Duodenal mucosa (tissue), 2 donors: ENCODE measurements at regions not wholly inside any gene's neighbourhood (a gene's known extent, or its start where the extent isn't known, plus 50 kb on each side); places are given as distances from the start of the nearest gene placed in this dataset.

Experiments used
- H3K27ac ChIP-seq: one replicate; pipeline ENCODE4 v1.7.0; 2013; ENCODE audit warnings: low read depth, low read length
- H3K27me3 ChIP-seq, 2 donors: one replicate each; pipeline ENCODE4 v1.7.0; 2013; ENCODE audit warnings: low read length in 2 of 2, control low read depth in 1 of 2; ENCODE audit not compliant: insufficient read depth in 2 of 2, control insufficient read depth in 1 of 2
- H3K36me3 ChIP-seq, 2 donors: one replicate each; pipeline ENCODE4 v1.7.0; 2013; ENCODE audit warnings: low read length in 2 of 2, control low read depth in 1 of 2; ENCODE audit not compliant: insufficient read depth in 2 of 2, control insufficient read depth in 1 of 2
- H3K4me1 ChIP-seq, 2 donors: one replicate each; pipeline ENCODE4 v1.7.0; 2013; ENCODE audit warnings: low read length in 2 of 2, control low read depth in 1 of 2; ENCODE audit not compliant: insufficient read depth in 2 of 2, control insufficient read depth in 1 of 2
- H3K4me3 ChIP-seq, 2 donors: one replicate each; pipeline ENCODE4 v1.7.0; 2013; ENCODE audit warnings: low read length in 2 of 2, low read depth in 1 of 2
- H3K9ac ChIP-seq, 2 donors: one replicate each; pipeline ENCODE4 v1.7.0; 2013; ENCODE audit warnings: low read length in 2 of 2, low read depth in 1 of 2
- H3K9me3 ChIP-seq, 2 donors: one replicate each; pipeline ENCODE4 v1.7.0; 2013; ENCODE audit warnings: low read length in 2 of 2, control low read depth in 1 of 2; ENCODE audit not compliant: control insufficient read depth in 1 of 2

- H3K4me3 ChIP-seq = no peak overlapping the region
- no peaks in the 10 kb centered on the region for H3K36me3 ChIP-seq
- no peak overlapping the region for H3K27ac ChIP-seq
- H3K9me3 ChIP-seq = no peaks in the 10 kb centered on the region
- no peaks in the 10 kb centered on the region for H3K27me3 ChIP-seq
- H3K4me1 ChIP-seq = no peaks in the 10 kb centered on the region
- H3K9ac ChIP-seq = no peak overlapping the region
Measured at GRCh38 chr2:143828763-143829537, 691.0 kb downstream of the ZEB2 start.

DNA sequence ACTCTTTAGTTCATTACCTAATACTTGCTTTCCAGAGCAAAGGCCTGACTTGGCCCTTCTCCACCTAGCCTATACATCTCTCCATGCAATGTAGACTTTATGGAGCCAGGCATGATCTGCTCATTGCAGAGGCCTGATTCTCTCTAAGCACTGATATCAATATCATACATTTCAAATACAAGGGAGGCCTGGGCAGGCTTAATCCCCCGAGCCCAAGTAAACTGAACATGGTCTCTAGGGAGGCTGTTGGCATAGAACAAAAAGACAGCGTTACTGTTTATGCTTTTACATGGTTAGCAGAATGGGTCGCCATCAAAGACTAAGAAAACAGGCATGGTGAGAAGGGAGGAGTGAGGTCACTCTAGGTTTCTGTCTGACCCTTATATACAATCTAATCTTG lies 695.1 kb downstream of the ZEB2 start:
- no peaks in the 10 kb centered on the region for H3K4me1 ChIP-seq
- H3K4me3 ChIP-seq = no peak overlapping the region
- no peaks in the 10 kb centered on the region for H3K36me3 ChIP-seq
- H3K27me3 ChIP-seq = no peaks in the 10 kb centered on the region
- H3K9ac ChIP-seq = no peak overlapping the region
- no peaks in the 10 kb centered on the region for H3K9me3 ChIP-seq
- H3K27ac ChIP-seq = no peak overlapping the region

GRCh38 chr2:143823876-143824275 lies 694.7 kb downstream of the ARHGAP15 start:
- H3K36me3 ChIP-seq = no peaks in the 10 kb centered on the region
- H3K9ac ChIP-seq = no peak overlapping the region
- no peaks in the 10 kb centered on the region for H3K27me3 ChIP-seq
- no peak overlapping the region for H3K4me3 ChIP-seq
- H3K4me1 ChIP-seq = no peaks in the 10 kb centered on the region
- H3K9me3 ChIP-seq = no peaks in the 10 kb centered on the region
- H3K27ac ChIP-seq = no peak overlapping the region

DNA sequence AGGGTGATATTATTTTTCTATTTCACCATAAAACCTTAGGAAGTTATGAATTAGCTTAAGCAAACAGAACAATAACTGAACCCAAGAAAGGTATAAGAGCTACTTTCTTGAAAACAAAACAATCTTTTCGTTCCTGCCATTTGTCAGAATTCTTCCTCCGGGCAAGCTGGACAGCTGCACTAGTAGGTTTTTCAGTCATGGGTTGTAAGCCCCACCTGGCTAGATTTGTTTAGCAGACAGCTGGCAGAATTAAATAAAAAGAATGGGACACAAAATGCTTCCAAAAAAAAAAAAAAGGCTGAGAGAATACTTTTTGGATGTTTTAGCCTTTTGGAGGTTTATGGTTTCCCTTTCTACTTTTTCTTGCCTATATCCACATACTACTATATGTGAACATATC lies 694.1 kb downstream of the ARHGAP15 start:
- H3K4me1 ChIP-seq = no peaks in the 10 kb centered on the region
- no peak overlapping the region for H3K4me3 ChIP-seq
- no peaks in the 10 kb centered on the region for H3K27me3 ChIP-seq
- no peak overlapping the region for H3K9ac ChIP-seq
- no peaks in the 10 kb centered on the region for H3K9me3 ChIP-seq
- H3K27ac ChIP-seq = no peak overlapping the region
- H3K36me3 ChIP-seq = no peaks in the 10 kb centered on the region

- H3K4me1 ChIP-seq = no peaks in the 10 kb centered on the region
- H3K9me3 ChIP-seq = no peaks in the 10 kb centered on the region
- no peaks in the 10 kb centered on the region for H3K27me3 ChIP-seq
- H3K9ac ChIP-seq = no peak overlapping the region
- no peak overlapping the region for H3K4me3 ChIP-seq
- no peak overlapping the region for H3K27ac ChIP-seq
- no peaks in the 10 kb centered on the region for H3K36me3 ChIP-seq
Measured at GRCh38 chr2:143822736-143823135, 693.5 kb downstream of the ARHGAP15 start.

GRCh38 chr2:143819764-143820163 lies 690.5 kb downstream of the ARHGAP15 start:
- H3K36me3 ChIP-seq = no peaks in the 10 kb centered on the region
- no peaks in the 10 kb centered on the region for H3K27me3 ChIP-seq
- no peaks in the 10 kb centered on the region for H3K9me3 ChIP-seq
- no peak overlapping the region for H3K27ac ChIP-seq
- H3K9ac ChIP-seq = no peak overlapping the region
- no peak overlapping the region for H3K4me3 ChIP-seq
- no peaks in the 10 kb centered on the region for H3K4me1 ChIP-seq

GRCh38 chr2:143819190-143819735 lies 690.0 kb downstream of the ARHGAP15 start:
- Histone ChIP-seq H3K9me3 (no peaks in the 10 kb centered on the region), H3K27ac (no peak overlapping the region), H3K4me3 (no peak overlapping the region), H3K36me3 (no peaks in the 10 kb centered on the region), H3K27me3 (no peaks in the 10 kb centered on the region), H3K9ac (no peak overlapping the region), H3K4me1 (no peaks in the 10 kb centered on the region)
